Activated gamma-delta T cell (primary cell): ENCODE measurements at regions not wholly inside any gene's neighbourhood (a gene's known extent, or its start where the extent isn't known, plus 50 kb on each side); places are given as distances from the start of the nearest gene placed in this dataset.
"Not testable (repeated sequence)": the region's sequence is repeated elsewhere in the genome, so short reads cannot be mapped to it uniquely, and the experiment has no call there.

Experiments
- DNase-seq: peaks from one replicate; lab custom pipeline; 2025; lab: John Stamatoyannopoulos, UW

GRCh38 chr3:78313332-78313731 is 1273.4 kb downstream of the ROBO2 start:
- DNase-seq: no peak

- DNase-seq: no peak
Measured at GRCh38 chr3:78314327-78314726, 1274.4 kb downstream of the ROBO2 start.

- no peak for DNase-seq
Measured at GRCh38 chr3:78317774-78318173, 1277.9 kb downstream of the ROBO2 start.

GRCh38 chr3:78322780-78323179 is 1282.9 kb downstream of the ROBO2 start:
- DNase-seq: no peak

- no peak for DNase-seq
Measured at GRCh38 chr3:78337801-78338211, 1297.9 kb downstream of the ROBO2 start.

- DNase-seq: no peak
Measured at GRCh38 chr3:78338405-78338804, 1298.5 kb downstream of the ROBO2 start.

- no peak for DNase-seq
Measured at GRCh38 chr3:78343221-78343620, 1303.3 kb downstream of the ROBO2 start.

- not testable (repeated sequence) for DNase-seq
Measured at GRCh38 chr3:78344267-78344666, 1304.4 kb downstream of the ROBO2 start.

GRCh38 chr3:78344918-78345317 is 1305.0 kb downstream of the ROBO2 start:
- no peak for DNase-seq

- DNase-seq: no peak
Measured at GRCh38 chr3:78347176-78347575, 1307.3 kb downstream of the ROBO2 start.

- DNase-seq: no peak
Measured at GRCh38 chr3:78348664-78349063, 1308.8 kb downstream of the ROBO2 start.

GRCh38 chr3:78349571-78349970 is 1309.7 kb downstream of the ROBO2 start:
- DNase-seq: no peak

GRCh38 chr3:78351334-78351733 is 1311.4 kb downstream of the ROBO2 start:
- no peak for DNase-seq

GRCh38 chr3:78353231-78353630 is 1313.3 kb downstream of the ROBO2 start:
- DNase-seq: no peak

- no peak for DNase-seq
Measured at GRCh38 chr3:78360849-78361248, 1321.0 kb downstream of the ROBO2 start.

GRCh38 chr3:78368636-78369345 is 1328.9 kb downstream of the ROBO2 start:
- no peak for DNase-seq

GRCh38 chr3:78390221-78390620 is 1350.3 kb downstream of the ROBO2 start:
- DNase-seq: no peak

GRCh38 chr3:78398401-78398800 is 1358.5 kb downstream of the ROBO2 start:
- DNase-seq: no peak

- DNase-seq: no peak
Measured at GRCh38 chr3:78402720-78403119, 1362.8 kb downstream of the ROBO2 start.

GRCh38 chr3:78405745-78406144 is 1362.1 kb downstream of the ROBO1 start:
- DNase-seq: no peak

GRCh38 chr3:78406396-78406795 is 1361.4 kb downstream of the ROBO1 start:
- DNase-seq: no peak

- DNase-seq: no peak
Measured at GRCh38 chr3:78410077-78410476, 1357.7 kb downstream of the ROBO1 start.

GRCh38 chr3:78414261-78414660 is 1353.5 kb downstream of the ROBO1 start:
- DNase-seq: no peak

GRCh38 chr3:78420611-78421010 is 1347.2 kb downstream of the ROBO1 start:
- DNase-seq: no peak
